Fibroblast of the aortic adventitia (primary cell): ENCODE measurements at regions not wholly inside any gene's neighbourhood (a gene's known extent, or its start where the extent isn't known, plus 50 kb on each side); places are given as distances from the start of the nearest gene placed in this dataset.
A peak's percentile ranks its signal among the peaks of the same experiment; 100 is the strongest.
"Not testable (repeated sequence)": the region's sequence is repeated elsewhere in the genome, so short reads cannot be mapped to it uniquely, and the experiment has no call there.

Experiments used
- DNase-seq: peaks from one replicate; pipeline ENCODE4 v3.0.0-alpha.2; 2010; ENCODE audit warnings: low read depth
- H3K4me3 ChIP-seq: 2 replicates; pipeline ENCODE4 v1.5.1; 2011; ENCODE audit warnings: low read depth, mild to moderate bottlenecking, control low read depth, low read length, moderate library complexity
- CTCF ChIP-seq: IDR thresholded peaks from 2 replicates; pipeline ENCODE4 v1.5.1; 2011; ENCODE audit warnings: mild to moderate bottlenecking, low read length, control low read depth, inconsistent platforms; ENCODE audit not compliant: insufficient read depth

DNA sequence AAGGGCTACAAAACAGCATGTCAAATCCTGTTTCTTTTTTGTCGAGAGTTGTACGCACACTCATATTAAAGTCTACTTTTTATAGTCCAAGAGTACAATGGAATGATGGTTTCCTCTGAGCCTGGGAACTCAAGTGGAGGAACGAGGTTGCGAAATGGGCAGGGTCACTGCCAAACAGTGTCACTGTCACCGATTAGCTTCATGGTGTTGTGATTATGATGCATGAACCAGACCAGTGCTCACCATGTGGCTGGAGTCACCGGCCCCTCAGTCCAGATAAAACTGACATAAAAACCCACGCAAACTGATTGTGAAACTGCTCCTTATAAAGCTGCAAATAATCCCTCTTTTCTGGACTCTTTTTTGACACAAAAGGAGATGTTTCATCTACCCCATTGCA lies 122.0 kb downstream of the COPS8 start:
- TF ChIP-seq CTCF, result no peak
- DNase-seq, result peak; percentile 98
- H3K4me3 ChIP-seq, result no peak overlapping the region

DNA sequence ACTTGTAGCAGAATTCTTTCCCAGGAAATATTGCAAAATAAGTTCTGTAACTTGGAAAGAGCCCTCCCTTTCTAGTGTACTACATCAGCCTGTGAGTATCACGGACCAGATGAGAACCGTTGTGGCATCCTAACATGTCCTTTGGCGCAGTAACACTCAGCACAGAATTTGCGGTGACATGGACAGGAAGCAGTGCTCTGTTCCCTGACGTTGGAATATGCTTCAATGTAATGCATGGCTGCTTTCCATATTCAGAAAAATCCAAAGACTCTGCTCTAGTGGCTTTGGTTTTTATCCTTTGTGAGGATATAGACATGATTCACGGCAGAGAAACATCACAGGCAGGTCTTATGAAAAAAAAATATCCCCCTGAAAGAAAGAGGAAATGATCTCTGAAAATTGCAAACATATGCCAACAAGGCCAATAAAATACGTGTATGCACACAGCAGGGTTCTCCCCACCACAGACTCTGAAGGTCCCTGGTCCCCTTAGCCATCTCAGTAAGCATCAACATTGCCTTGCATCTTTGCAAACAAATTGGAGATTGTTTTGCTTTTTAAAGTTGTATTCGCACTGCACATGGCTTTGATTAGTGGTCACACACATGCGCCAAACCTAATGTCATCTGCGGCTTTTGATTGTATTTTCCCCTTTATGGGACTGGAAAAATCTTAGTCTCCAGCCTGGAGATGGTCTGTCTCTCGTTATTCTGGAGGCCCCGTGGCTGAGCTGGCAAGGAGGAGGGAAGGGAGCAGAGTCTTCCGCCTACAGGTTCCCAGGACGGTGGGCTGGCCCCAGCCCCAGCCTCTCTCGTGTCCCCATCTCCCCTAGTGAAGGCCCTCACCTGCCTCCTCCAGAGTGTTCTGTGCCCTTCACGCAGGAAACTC lies 122.9 kb downstream of the COPS8 start:
- H3K4me3 ChIP-seq, result peak overlapping the region; percentile 18
- DNase-seq, result peak; percentile 98
- no peak for TF ChIP-seq CTCF

- H3K4me3 ChIP-seq, result no peak overlapping the region
- TF ChIP-seq CTCF, result no peak
- DNase-seq, result no peak
These were observed 124.2 kb downstream of the COPS8 start for GRCh38 chr2:237209885-237210284.

DNA sequence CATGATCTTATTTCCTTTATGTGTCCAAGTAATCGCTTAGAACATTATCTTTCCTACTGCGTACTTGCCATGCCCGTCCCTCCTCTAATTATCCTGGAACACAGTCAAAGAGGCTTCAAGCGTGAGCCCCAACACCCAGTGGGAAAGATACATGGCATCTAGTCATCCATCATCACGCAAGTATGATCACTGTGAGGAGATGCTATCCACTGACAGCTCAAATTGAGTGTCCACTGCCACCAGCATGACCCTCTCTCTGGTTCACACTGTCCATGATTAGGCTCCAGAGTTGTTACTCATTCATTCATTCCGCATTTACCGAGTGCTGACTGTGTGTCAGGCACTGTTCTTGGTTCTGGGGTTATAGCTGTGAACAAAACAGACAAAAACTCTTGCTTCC lies 124.6 kb downstream of the COPS8 start:
- no peak overlapping the region for H3K4me3 ChIP-seq
- DNase-seq, result no peak
- TF ChIP-seq CTCF, result no peak

DNA sequence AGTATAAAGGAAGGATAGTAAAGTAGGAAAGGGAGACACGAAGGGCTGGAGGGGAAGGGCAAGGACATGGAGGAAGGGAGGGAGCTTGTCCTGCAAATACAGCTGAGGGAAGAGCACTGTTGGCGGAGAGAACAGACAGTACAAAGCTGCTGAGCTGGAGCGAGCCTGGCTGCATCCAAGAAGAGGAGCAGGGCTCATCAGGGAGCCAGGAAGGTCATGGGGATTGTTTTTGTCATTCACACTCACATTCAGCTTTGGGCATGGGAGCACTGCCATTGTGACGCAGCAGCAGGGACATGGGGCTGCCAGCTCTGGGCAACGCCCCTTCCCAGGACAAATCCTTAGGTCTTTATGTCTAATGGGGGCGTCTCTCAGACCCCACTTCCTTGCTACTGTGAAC lies 125.1 kb downstream of the COPS8 start:
- no peak for DNase-seq

DNA sequence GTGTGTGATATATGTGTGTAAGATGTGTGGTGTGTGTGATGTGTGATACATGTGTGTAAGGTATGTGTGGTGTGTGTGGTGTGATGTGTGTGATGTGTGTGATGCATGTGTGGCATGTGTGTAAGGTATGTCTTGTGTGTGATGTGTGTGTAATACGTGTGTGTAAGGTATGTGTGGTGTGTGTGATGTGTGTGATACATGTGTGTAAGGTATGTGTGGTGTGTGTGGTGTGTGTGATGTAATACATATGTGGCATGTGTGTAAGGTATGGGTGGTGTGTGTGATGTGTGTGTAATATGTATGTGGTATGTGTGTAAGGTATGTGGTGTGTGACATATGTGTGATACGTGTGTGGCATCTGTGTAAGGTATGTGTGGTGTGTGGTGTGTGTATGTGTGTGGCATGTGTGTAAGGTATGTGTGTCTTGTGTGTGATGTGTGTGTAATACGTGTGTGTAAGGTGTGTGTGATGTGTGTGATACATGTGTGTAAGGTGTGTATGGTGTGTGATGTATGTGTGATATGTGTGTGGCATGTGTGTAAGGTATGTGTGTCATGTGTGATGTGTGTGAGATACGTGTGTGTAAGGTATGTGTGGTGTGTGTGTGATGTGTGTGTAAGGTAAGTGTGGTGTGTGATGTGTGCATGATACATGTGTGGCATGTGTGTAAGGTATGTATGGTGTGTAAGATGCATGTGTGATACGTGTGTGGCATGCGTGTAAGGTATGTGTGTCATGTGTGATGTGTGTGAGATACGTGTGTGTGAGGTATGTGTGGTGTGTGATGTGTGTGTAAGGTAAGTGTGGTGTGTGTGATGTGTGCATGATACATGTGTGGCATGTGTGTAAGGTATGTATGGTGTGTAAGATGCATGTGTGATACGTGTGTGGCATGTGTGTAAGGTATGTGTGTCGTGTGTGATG lies 126.9 kb downstream of the COPS8 start:
- not testable (repeated sequence) for H3K4me3 ChIP-seq, DNase-seq

More for the DNA sequence above, 125.1 kb downstream of the COPS8 start:
- no peak for TF ChIP-seq CTCF
- no peak overlapping the region for H3K4me3 ChIP-seq

- TF ChIP-seq CTCF, result no peak
- peak; percentile 90 for DNase-seq
- no peak overlapping the region for H3K4me3 ChIP-seq
These were observed 127.8 kb downstream of the COPS8 start for GRCh38 chr2:237213315-237214022.
